ENCODE measurements at regions not wholly inside any gene's neighbourhood (a gene's known extent, or its start where the extent isn't known, plus 50 kb on each side); places are given as distances from the start of the nearest gene placed in this dataset.

DNA sequence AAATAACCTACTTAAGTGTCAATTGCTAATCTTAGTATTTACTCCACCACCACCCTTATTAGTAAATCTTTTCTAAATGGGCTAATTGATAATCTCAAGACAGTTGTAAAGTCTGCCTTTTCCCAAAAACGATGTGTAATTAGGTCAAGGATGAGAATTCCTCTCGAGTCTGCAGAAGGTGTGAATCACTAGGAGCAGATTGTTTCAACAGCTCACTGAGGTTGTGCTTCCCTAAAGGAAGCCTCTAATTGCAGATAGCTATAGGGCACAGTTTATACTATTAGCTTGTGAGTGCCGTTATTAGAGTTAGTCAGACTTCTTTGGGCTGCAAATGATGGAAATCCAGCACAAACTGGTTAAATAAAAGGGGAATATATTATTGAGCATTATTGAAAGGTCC lies 84.9 kb downstream of the C11orf91 start:
- DNase-seq (ENCODE audit: low read depth): no peak

DNA sequence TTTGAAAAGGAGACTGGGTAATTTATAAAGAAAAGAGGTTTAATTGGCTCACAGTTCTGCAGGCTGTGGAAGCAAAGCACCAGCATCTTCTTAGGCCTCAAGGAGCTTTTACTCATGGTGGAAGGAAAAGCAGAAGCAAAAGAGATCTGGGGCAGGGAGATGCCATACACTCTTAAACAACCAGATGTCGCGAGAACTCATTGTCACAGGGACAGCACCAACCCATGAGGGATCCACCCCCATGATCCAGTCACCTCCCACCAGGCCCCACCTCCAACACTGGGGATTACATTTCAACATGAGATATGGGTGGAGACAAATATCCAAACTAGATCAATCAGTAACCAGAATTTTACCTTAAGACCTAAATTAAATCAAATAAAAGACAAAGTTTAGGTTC lies 87.2 kb downstream of the C11orf91 start:
- DNase-seq (ENCODE audit: low read depth): no peak

DNA sequence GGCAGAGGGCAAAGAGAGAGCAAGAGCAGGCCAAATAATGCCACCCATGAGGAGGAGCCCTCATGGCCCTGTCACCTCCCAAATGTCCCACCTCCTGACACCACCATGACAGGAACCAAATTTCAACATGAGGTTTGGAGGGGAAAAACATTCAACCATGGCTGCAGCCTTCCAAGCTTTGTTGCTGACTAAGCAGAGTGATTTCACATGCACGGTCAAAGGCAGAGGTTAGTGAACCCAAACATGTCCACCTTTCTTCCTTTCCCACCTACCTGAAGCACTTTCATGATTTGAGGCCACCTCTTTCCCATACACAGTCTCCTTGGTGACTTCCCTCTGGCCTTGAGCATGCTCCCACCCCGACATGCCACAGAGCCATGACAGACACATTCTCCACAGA lies 89.7 kb downstream of the C11orf91 start:
- no peak for DNase-seq (ENCODE audit: low read depth)

- DNase-seq (ENCODE audit: low read depth): no peak
Measured at GRCh38 chr11:33608386-33608785, 92.2 kb downstream of the C11orf91 start.

DNA sequence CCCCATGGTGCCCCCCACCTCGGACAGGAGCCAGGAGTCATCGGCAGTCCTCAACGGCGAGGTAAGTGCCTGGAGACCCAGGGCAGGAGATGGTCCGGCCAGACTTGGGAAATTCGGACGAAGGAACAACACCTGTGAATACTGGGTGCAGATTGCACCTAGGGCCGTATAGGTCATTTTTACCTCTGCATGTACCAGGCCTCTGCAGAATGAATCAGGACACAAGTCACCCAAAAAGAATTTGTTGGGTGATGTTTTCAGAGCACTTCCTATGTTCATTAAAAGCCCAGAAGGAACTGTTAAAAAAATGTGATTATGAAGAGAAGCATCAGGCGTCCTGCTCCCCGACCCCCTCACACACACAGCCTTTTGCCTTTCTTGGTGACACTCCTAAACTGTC lies 93.9 kb downstream of the C11orf91 start:
- DNase-seq (ENCODE audit: low read depth): no peak

DNA sequence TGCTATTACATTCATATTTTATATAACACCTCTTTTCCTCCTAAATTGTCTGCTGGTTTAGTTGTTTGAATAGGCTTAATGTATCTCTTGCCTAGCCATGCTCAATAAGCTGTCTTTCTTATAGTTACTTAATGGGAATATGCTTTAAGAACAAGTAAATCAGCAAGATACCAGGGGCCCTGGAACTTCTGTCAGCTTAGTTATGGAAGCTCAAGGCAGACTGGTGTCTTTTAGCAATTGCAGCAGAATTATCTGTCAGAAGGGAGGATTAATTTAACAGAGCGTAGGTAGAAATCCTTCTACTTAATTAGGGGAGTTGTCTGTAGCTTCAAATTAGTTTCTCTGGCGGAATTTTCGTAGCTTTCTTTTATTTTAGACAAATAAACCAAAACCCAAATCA lies 94.9 kb downstream of the C11orf91 start:
- no peak for DNase-seq (ENCODE audit: low read depth)

DNA sequence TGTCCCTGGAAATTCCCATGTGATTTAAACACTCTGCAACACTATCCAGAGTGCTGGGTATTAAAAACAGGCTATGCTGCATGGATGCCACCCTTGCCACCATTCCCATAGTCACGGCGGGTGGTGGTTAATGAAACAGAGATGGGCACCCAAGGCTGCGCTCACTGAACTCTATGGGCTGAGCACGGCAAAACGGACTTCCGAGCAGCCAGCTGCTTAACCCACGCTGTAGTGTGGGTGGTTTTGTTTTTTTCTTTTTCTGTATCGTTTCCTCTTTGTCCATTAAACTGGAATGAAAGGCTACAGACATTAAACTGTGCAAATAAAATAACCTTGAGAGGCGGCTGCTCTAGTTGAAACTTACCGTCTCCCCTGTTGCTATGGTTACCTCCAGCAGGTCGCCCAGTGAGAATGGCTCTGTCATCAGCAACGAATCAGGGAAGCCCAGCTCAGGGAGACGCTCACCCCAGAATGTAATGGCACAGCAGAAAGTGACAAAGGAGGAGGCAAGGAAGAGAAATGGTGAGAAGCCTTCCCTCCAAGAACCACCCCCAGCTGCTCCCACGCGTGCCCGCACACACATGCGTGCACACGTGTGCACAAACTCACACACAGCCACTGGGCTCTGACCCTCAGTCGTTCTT lies 102.1 kb downstream of the C11orf91 start:
- DNase-seq (ENCODE audit: low read depth): no peak

DNA sequence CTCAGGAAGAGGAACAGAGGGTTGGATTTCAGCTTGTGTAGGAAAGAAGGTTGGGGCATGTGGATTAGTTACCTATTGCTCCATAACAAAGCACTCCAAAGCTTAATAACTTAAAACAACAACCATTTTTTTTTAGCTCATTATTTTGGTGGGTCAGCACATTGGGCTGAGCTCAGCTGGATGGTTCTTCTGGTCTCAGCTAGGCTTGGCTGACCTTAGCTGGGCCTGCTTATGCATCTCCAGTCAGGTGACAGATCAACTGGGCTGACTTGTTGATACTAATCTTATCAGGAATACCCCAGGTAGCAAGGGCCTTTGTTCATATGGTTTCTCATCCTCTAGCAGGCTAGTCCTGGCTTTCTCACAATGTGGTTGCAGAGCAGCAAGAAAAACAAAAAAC lies 106.4 kb downstream of the C11orf91 start:
- no peak for DNase-seq (ENCODE audit: low read depth)

DNA sequence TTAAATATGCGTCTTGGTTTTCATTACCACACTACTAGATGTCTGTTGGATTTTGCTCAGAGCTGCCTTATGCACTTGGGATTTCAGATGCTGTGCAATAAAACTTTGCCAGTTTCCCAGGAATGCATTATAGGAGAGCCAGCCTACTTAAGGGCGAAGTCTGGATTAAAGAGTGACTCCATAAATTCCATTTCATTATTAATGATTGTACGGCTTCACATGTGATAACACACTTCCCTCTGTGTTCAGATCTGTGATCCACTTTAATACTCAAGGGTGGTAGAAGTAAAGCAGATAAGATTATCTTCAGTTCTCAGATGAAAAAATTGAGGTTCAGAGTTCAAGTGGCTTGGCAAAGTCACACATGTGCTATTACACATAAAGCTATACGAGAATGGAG lies 110.2 kb downstream of the C11orf91 start:
- DNase-seq (ENCODE audit: low read depth): no peak

GRCh38 chr11:33588056-33588455 lies 112.6 kb downstream of the C11orf91 start:
- DNase-seq (ENCODE audit: low read depth): no peak

DNA sequence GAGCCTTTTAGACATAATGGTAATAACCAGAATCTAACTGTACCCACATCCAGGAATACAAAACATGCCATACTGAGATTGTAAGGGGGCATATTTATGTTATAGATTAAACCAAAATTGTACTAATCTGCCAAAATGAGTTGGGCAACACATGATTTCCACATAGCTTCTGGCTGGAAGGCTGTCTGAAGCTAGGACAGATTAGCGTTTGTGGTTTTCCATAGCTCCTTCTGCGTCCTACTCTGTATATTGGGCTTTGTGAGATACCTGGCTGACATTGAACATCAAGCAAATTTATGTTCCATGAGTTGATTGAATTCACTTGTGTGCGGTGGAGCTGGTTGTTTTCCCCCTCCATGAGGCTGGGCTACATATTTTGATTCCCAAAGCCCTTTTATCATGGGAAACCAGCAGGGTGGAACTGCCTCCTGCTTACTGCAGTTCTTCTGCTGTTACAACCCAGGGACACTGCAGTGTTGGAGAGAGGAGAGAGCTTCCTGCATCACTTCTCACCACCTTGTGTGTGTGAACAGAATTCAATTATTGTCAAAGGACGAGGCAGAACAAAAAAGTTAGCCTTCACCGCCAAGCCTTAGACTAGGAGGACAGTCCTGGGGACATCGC lies 114.9 kb downstream of the C11orf91 start:
- no peak for DNase-seq (ENCODE audit: low read depth)

DNA sequence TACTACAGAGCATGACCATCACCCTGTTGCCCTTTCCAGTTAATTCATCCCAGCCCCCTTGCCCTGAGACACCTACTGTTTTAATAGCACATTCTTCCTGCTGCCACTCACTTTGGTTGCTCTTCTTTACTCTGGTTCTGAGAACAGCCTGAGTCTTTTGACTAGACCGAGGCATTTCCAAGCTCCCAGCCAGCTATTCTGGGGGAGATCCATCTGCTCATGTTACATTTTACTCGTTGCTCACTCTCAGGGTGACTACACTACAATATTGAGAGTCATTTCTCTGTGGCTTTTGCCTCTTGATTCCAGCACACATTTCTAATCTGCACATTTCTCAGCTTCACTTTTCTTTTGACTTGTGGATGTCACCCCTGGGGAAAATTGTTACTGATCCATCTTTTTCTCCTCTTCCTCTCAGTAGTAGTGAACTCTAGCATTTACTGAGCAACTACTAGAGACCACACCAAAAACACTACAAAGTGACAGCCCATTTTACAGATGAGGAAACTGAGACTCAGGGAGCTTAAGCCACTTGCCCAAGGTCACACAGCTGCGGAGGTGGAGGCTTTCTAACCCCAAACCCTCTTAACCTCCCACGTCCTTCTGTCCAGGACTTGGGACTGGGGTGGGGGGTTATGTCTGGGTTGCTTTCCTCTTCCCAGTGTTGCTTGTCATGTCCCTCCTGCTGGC lies 117.8 kb downstream of the C11orf91 start:
- DNase-seq (ENCODE audit: low read depth): no peak

DNA sequence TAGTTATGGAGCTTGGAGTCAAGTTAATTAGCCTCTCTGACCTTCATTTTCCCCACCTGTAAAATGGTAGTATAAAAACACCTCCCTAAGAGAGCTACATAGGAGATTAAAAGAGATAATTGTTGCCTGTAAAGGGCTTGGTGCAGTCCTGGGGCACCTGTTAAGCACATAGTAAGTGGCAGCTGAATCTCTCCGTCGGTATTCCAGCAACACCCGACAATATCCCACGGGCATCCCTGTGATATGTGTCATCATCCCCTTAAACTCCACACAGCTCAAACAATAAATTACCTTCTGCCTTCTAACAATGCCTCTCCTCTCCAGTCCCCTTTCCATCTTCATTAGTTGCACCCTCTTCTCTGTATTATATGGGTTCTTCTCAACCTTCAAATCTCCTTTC lies 121.5 kb downstream of the C11orf91 start:
- no peak for DNase-seq (ENCODE audit: low read depth)

DNA sequence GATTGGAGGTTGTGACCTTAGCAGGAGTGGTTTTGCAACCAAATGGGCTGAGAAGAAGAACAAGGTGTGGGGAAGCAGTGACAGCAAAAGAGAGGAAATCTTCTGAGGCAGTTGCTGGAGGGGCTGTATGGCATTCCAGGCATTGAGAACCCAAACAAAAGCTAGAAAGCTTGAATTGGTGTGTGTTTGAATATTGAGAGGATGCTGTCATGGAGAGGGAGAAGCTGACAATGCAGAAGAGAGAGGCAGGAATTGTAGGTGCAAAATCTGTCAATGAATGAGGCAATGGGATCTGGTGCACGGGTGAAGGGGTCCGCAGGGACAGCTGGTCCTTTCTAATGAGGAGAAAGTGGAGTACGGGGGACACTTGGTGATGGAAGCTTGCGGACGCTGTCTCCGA lies 123.4 kb downstream of the C11orf91 start:
- DNase-seq (ENCODE audit: low read depth): no peak

DNA sequence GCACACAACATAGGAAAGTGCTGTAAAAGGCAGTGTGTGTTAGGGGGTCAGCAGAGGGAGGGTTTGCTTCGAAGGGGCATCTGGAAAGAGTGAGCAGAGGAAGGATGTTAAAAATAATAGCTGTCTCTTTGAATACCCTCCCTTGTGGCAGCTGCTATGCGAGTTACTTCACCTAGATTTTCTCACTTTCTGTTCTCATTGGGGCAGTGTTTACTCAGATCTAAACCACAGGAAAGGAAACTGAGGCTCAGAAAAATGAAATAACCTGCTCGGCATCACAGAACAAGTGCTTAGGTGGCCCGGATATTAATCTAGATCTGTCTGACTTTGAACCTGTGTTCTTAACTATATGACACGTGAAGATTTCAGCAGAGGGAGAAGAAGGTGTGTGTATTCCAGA lies 125.3 kb downstream of the C11orf91 start:
- DNase-seq (ENCODE audit: low read depth): no peak

- DNase-seq (ENCODE audit: low read depth): no peak
Measured at GRCh38 chr11:33574331-33574730, 126.3 kb downstream of the C11orf91 start.

- no peak for DNase-seq (ENCODE audit: low read depth)
Measured at GRCh38 chr11:33569333-33569732, 131.3 kb downstream of the C11orf91 start.

- DNase-seq (ENCODE audit: low read depth): no peak
Measured at GRCh38 chr11:33567004-33567403, 133.6 kb downstream of the C11orf91 start.

DNA sequence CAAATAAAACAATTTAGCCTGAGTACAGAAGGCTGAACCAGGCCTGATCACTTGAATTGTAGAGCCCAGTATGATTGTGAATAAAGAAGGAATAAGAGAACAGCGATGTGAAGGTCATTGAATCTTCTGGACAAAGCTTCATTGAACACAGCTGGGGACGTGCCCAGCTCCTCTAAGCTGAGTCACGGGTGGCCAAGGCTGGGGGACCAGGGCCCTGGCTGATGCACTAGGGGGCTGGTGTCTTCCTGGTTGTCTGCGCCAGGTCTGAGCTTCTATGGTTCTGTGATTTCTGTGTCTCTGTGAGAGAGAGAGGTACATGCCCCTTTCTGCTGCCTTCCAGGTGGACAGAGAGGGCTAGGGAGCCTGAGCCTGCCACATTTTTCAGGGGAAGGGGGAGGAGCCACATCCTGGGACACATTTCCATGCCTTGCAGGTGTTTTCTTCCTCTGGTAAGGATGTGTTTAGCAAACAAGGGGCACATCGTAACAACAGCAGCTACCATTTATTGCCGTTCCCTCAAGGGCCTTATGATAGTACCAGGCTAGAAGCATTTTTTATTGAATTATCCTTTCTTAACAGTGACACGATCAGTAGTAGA lies 135.7 kb downstream of the C11orf91 start:
- no peak for DNase-seq (ENCODE audit: low read depth)

DNA sequence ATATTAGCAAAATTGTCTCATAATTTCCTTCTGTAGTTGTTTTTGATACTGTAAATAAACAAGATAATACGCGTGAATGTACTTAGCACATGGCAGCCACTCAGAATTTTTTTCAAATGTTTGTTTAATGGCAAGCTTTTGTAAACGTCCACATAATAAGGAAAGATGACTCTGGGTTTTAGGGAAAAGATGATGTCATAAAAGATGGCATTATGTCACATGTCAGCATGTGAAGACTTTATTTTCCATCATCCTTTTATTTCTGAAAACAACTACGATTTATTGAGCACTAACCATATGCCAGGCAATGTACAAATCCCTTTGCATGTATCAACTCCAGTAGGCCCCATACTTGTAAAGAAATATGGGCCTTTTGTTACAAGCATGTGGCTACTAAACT lies 139.9 kb downstream of the C11orf91 start:
- no peak for DNase-seq (ENCODE audit: low read depth)

DNA sequence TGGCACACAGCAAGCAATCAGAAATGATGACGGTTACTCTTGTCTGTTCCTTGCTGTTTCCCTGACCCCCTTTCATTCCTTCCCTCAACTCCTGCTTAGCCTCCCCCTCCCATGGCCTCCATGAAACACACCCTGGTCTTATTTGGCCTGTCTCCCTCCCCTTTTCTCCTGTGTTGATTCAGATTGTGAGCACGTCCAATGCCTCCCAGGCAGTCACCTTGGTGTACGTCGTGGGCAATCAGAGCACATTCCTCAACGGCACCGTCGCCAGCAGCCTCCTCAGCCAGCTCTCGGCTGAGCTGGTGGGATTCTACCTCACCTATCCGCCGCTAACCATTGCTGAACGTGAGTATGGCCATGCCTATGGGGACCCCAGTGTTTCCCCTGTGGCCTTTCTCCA lies 141.1 kb downstream of the C11orf91 start:
- no peak for DNase-seq (ENCODE audit: low read depth)

GRCh38 chr11:33558097-33558496 lies 142.5 kb downstream of the C11orf91 start:
- no peak for DNase-seq (ENCODE audit: low read depth)

DNA sequence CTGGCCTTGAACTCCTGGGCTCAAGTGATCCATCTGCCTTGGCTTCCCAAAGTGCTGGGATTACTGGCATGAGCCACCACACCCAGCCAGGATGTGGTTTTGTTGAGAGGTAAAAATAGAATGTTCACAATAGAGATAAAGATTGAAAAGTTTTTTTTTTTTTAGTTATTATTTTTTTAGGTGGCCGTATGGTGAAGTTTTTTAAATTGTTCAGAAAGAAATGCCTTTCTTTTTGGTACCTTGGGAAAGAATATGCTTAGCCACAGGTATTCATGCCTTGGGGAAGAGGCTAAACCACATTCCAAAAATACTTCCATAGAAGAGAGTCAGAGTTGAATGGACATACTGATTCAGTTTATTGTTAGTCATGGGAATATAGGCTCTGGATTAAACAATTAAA lies 143.4 kb downstream of the C11orf91 start:
- DNase-seq (ENCODE audit: low read depth): no peak
